HUDEP-2 (cell line): ENCODE measurements at regions not wholly inside any gene's neighbourhood (a gene's known extent, or its start where the extent isn't known, plus 50 kb on each side); places are given as distances from the start of the nearest gene placed in this dataset.
"Not testable (repeated sequence)": the region's sequence is repeated elsewhere in the genome, so short reads cannot be mapped to it uniquely, and the experiment has no call there.

Experiments used
- DNase-seq, 76 experiments: peaks; one replicate each; lab custom pipeline; 2025; ENCODE audit not compliant: unreplicated experiment in 76 of 76; lab: John Stamatoyannopoulos, UW

DNA sequence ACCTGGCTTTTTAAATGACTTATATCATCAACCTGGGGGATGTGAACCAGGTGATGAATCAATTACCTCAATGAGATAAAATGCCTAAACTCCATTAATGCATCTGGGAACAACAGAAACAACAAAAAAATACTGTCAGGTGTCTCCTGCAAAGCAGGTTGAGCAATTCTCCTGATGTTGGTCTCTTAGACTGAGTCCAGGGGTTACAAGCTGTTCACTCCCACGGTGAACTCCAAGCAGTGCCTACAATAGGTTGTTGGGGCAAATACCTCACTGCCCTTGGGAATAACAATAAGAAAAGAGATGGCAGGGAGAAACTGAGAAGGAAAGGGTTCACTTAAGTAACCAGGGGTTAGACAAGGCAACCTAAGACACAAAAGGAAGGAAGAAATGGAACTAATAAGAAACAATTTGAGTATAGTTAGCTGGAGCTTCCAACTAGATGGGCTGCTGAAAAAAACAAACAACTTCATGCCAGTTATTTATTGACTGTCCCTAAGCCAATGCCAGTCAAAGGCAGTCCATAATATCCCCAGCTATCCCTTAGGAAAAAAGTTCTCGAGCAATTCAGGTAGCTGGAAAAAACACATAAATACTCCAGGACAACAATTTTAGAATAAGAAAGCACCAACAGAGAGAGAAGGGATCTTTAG, 97.6 kb upstream of the MAGI3 start:
- no peak for DNase-seq

DNA sequence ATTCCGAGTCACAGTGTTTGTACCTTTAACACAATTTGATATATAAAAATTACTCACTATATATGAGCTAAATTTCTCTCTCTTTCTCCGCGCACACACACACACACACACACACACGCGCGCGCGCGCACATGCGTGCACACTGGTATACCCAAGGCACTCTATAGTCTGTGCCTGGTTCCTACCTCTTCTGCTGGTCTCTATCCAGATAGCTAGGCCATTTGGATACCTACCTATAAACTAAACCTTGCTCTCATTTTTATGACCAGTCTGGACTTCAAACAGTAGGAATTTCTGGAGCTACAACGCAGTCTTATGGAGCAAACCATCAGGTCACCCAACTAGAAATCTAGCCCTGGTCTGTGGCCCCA, 97.1 kb upstream of the MAGI3 start:
- no peak for DNase-seq

DNA sequence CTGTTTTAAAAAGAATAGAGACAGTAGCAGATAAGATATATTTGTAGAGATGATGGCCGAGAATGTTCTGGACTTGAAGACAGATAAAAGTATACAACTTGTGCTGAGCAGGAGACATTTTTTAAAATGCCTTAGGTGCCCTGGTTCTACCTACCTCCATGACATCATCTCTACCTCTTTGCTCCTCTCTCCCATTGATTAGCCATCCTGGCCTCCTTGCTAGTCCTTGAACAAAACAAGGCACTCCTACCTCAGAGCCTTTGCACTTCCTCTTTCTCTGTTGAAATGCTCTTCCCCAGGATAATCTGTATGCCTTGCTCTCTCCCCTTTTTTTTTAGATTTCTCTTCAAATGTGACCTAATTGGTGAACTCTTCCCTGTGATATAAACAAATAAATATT, 92.6 kb upstream of the MAGI3 start:
- DNase-seq: no peak

DNA sequence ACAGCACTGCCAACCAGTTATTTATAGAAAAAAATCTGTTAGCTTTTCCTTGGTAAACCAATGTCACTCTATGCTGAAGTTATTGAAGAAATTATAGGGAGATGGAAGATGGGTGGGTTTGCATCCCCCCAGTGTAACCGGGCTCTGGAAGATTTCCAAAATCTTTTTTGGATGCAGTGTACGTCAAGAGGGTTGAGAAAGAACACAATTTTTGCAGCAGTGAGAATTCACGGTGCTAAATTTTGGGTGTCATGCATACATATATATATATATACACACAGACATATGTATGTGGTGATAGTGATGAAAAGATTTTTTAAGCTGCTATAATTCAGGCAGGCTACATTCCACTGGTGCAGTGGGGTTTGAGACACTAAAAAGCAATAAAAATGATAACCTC, 91.4 kb upstream of the MAGI3 start:
- DNase-seq: no peak

DNA sequence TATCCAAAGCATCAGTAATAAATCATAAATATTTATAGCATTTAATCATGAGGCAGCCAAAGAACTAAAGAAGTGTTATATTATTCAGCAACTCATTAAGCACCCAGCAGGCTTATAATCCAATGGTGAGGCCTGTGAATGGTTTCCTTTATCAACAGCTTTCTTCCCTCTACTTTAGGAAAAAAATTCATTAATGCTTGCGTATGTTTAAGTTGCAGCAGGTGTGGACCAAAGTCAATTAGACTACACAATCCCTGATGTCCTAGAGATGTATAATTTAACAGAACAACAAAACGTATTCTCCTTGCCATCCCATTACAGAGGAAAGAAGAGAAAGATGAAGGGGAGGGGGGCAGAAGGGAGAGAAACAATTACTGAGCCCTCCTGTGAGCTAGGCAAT, 87.7 kb upstream of the MAGI3 start:
- DNase-seq: no peak

DNA sequence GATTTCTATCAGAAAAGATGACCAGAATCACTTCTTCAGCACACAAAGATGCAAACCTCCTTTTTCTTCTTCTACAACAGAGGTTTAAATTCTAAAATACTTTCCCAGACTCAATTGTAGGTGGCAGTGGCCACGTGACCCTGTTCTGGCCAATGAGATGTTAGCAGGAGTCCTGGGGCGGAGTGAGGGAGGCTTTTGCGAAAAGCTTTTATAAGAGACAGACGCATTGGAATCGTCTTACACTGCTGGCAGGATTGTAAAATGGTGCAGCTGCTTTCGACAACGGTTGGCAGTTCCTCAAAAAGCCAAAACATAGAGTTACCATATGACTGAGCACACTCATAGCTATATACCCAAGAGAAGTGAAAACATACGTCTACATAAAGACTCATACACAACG, 87.0 kb upstream of the MAGI3 start:
- DNase-seq: no peak

DNA sequence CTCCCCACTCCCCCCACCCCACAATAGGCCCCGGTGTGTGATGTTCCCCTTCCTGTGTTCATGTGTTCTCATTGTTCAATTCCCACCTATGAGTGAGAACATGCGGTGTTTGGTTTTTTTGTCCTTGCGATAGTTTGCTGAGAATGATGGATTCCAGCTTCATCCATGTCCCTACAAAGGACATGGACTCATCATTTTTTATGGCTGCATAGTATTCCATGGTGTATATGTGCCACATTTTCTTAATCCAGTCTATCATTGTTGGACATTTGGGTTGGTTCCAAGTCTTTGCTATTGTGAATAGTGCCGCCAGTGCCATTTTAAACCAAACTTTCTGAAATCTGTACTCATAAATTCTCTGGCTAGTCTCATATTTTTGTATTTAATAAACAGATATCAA, 85.3 kb upstream of the MAGI3 start:
- DNase-seq: not testable (repeated sequence)

DNA sequence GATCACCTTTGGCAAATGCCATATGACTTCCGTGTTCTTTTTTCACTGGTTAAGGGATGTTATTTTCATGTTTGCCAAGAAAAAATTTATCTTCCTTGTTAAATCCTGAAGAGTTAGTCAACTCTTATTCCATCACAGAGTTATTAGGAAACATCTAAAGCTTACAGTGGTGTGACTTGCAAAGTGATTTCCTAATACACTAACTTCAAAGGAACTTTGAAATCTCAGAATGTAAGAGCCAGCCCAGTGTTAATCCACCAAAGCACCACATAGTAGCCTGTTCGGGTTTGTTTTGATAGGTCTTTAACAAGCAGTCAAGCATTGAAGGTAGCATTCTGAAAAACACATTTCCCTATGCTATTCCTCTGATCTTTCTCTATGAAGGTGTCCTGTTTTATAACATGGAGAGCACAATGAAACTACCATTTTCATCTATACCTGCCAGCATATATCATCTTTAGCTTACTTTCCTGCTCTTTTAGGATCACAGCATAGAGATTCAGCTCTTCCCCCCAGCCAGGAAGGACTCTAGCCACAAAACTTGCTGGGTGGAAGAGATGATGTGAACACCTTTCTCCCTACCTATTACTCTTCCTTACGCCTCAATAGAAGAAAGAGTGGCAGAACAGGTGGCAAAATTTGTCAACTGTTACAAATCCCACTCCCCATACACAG, 82.4 kb upstream of the MAGI3 start:
- DNase-seq: no peak

DNA sequence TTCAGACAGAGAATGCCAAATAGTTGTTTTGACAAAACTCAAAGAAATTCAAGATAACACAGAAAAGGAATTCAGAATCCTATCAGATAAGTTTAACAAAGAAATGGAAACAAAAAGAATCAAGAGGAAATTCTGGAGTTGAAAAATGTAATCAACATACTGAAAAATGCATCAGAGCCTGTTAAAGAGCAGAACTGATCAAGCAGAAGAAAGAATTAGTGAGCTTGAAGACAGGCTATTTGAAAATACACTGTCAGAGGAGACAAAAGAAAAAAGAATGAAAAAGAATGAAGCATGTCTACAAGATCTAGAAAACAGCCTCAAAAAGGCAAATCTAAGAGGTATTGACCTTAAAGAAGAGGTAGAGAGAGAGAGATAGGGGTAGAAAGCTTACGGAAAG, 77.7 kb upstream of the MAGI3 start:
- not testable (repeated sequence) for DNase-seq

DNA sequence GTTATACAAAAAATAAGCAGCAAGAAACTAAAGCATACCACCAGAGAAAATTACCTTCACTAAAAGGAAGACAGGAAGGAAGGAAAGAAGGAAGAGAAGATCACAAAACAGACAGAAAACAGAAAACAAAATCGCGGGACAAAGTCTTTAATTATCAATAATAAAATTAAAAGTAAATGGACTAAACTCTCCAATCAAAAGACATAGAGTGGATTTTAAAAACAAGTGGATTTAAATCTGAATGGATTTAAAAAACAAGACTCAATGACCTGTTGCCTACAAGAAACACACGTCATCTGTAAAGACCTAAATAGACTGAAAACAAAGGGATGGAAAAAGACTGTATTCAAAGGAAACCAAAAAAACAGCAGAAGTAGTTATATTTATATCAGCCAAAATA, 75.7 kb upstream of the MAGI3 start:
- DNase-seq: no peak

DNA sequence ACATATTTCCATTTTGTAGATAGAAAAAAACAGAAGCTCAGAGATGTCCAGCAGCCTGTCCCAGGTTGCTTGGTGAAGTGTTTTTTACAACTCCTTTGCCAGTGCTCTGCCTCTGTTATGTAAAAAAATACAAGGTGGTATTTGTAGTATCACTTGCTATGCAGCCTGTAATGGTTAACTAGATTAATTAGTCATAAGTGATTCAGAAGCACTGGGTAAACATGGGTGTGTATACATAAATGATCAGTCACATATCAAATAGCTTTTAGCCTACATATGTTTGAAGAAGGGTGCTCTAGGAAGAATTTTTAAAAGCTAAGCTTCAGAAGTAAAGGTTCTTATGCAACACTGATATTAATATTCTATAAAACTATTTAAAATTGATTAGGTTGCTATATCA, 70.0 kb upstream of the MAGI3 start:
- no peak for DNase-seq

DNA sequence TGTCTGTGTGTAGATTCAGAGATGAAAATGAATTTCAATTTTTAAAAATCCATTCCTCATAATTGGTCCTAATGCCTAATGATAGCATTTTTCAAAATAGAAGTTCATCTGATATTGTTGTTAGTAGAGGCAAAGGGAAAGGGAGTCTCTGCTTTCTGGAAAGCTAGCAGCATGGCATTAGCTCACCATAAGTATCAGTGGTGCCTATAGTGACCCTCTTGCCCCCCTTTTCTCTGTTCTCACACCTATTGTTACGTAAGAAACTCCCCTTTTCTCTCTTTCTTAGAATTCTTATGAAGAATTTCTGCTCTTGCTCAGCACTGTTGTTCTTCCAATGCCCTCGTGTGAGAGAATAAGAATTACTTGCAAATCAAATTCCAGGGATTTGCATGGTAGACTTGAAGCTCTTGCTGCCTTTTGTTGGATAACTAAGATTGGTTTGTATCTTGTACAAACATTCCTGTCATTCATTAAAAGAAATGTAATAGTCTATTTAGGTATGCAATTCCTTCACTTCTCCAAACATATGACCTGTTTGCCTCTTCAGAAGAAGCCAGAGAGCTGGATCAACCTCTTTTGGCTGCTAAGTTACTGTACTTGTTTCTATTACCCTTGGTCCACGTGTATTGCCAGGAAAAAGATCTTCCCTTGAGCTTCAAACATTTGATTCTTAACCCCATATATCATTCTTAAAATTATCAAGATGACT, 69.2 kb upstream of the MAGI3 start:
- no peak for DNase-seq

DNA sequence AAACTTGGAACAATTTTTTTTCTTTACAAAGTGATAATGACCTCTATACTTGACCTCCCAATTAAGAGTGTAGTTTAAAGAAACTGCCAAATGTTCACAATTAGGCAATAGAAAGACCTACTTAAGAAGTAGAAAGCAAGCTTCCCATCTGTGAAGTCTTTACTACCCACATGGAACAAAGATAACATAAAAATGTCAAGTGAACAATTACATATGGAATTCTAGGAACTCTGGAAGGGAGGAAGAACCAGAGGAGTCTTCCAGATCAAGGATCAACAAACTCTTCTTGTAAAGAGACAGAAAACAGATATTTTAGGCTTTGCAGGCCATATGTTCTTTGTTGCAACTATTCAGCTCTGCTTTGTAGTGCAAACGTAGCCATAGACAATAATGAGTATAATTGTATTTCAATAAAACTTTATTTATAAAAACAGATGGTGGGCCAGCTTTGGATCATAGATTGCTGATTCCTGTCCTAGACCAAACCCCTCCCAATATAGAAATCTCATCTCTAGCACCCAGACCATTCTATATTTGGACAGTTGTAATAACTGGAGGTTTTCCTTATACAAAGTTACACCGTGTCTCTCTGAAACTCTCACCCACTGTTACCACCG, 68.4 kb upstream of the MAGI3 start:
- no peak for DNase-seq

DNA sequence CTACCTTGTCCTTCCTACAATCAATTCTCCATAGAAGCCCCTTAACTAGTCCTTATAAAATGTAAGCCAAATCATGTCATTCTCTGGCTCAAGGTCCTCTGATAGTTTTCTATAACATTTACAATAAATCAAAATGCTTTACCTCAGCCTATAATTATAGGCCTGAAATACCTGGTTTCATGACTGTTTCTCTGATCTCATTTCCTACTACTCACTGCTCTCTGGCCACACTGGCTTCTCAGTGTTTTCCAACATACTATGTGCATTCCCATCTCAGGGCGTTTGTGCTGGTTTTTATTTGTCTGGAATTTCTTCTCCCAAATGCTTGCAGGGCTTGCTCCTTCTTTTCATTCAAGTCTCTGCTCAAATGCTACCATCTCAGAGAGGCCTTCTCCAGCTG, 67.9 kb upstream of the MAGI3 start:
- no peak for DNase-seq

DNA sequence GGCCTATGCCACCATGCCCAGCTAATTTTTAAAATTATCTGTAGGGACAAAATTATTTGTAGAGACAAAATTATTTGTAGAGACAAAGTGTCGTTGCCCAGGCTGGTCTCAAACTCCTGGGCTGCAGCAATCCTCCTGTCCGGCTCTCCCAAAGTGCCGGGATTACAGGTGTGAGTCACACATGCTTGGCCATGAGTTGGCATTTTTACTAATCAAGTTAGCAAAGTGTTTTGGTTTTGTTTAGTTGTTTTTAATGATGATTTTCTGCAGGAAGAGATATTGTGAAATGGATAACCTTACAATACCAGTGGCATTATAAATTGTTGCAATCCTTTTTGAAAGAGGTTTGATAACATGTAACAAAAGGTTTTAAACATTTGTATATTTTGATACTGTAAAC, 65.3 kb upstream of the MAGI3 start:
- no peak for DNase-seq

DNA sequence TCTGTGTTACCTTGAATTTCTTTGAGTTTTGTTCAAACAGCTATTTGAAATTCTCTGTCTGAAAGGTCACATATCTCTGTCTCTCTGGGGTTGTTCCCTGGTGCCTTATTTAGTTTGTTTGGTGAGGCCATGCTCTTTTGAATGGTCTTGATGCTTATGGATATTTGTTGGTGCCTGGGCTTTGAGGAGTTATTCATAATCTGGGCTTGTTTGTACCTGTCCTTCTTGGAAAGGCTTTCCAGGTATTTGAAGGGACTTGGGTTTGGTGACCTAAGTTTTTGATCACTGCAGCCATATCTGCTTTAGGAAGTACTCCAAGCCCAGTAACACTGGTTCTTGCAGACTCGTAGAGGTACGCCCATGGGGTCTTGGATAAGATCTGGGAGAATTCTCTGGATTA, 63.3 kb upstream of the MAGI3 start:
- no peak for DNase-seq

DNA sequence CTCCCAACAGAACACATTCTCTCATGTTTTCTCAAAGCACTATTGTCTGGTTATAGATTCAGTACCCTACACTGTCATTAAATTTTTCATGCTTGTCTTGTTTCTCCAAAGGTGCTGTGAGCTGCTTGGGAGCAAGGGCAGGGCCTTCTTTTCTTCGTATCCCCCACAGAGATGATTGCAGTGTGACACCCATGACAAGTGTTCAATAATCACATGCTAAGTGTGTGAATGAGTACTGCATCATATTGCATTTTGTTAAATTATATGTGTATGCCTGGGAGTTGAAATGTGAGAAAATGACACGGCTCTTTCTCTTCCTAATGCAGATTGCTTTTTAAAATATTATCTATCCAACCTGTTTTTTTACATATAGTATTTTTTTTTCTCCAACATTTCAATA, 57.3 kb upstream of the MAGI3 start:
- DNase-seq: no peak

DNA sequence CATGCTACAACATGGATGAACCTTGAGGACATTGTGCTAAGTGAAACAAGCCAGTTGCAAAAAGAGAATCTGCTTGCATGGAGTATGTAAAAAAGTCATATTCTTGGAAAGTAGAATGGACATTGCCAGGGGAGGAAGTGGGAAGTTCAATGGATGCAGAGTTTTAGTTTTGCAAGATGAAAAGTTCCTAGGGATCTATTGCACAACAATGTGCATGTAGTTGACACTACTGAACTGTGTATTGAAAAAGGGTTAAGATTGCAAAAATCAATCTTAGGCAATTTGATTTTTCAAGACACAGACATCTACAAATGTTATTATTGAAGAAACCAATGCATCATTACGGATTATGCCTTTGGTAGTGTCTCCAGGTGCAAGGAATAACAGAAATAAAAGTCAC, 50.3 kb upstream of the MAGI3 start:
- DNase-seq: no peak
